DMS153 treated with DMSO at 0.1 percent for 48 hours (cell line): ENCODE measurements at regions not wholly inside any gene's neighbourhood (a gene's known extent, or its start where the extent isn't known, plus 50 kb on each side); places are given as distances from the start of the nearest gene placed in this dataset.

Experiments
- DNase-seq: peaks from one replicate; lab custom pipeline; 2025; ENCODE audit not compliant: unreplicated experiment; lab: John Stamatoyannopoulos, UW

GRCh38 chr14:26925876-26926584 is 328.2 kb upstream of the NOVA1 start:
- no peak for DNase-seq

GRCh38 chr14:26926585-26926984 is 328.8 kb upstream of the NOVA1 start:
- no peak for DNase-seq

DNA sequence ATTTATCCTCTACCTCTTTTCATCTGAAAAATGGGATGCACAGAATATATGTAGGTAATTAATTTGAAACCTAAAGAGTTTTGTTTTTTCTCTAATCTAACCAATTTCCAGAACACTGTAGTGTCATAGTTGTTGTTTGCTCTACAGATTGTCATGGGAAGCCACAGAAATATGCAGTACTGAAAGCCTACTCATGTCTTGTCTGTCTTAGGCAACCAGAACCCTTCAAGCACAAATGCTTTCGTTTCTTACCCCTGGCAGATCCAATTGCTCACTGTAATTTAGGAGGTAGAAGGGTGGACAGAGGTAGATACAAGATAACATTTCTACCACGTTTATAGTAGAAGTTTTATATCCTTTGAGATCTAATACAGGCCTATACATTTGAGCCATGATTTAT is 330.2 kb upstream of the NOVA1 start:
- no peak for DNase-seq

DNA sequence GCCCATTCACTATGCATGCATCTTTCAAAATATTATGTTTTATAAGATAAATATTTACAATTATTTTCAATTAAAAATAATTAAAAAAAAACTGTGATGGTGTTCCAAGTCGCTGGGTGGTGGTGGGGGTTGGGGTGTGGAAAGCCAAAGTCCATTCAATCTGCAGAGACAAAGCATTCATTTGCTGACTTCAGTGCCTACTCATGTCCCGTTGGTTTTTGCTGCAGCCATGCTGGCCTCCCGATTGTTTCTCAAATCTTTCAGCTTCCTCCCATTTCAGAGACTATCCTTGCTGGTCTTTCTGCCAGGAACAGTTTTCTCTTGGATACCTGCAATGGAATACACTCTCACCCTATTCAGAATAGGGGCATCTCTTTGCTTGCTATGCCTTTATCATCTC is 331.5 kb upstream of the NOVA1 start:
- DNase-seq = no peak

- no peak for DNase-seq
These were observed 332.7 kb upstream of the NOVA1 start for GRCh38 chr14:26930576-26930975.

DNA sequence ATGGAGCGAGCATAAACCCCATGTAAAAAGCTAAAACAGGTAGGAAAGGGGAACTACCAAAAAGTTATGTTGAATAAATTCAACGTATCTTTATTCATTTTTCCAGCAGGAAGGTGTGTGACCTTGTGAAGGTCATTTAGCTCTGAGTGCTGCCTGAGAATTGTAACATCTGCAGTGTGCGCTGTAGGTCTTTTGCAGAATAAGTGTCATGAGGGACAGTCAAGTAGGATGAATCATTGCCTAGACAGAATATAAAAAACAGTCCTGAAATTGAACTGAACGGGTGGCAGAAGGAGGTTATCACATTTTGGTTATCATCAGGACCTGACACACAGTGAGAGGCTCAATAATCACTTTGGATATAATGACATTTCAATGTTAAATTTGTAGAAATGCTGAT is 334.8 kb upstream of the NOVA1 start:
- DNase-seq = no peak

GRCh38 chr14:26933431-26933830 is 335.6 kb upstream of the NOVA1 start:
- DNase-seq = no peak

DNA sequence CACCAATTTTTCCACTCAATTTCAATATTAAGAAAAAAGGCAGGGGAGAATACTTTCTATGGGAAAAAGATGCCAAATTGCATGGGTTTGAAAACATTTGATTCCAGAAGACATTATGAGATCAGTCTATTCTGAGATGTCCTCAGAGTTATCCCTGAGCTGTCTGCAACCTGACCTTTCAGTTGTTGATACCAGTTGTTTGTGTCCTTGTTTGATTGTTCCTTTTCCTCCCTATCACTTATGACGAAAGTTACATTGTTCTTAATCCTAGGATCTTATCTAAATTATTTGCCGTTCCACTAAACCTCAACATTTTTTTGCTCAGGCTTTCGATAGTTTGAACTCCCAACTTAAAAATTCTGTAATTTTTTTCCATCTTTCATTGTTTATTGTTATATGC is 336.3 kb upstream of the NOVA1 start:
- DNase-seq = no peak

DNA sequence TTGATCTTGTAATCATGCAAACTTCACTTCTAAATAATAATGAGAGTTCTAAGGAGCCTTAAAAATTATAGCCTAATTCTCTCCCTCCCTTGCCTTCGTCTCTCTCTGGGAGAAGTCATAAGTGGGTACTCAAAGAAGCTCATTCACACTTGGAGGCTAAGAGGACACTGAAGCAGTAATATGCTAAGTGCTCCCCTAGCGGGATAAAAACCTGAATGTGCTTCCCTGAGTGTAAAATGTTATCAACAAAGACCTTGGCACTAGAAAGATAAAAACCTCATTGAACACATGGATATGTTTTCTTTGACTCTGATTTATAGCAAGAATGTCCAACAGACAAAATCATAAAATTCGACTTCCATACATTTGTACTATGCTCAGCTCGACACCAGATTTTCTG is 337.9 kb upstream of the NOVA1 start:
- no peak for DNase-seq

DNA sequence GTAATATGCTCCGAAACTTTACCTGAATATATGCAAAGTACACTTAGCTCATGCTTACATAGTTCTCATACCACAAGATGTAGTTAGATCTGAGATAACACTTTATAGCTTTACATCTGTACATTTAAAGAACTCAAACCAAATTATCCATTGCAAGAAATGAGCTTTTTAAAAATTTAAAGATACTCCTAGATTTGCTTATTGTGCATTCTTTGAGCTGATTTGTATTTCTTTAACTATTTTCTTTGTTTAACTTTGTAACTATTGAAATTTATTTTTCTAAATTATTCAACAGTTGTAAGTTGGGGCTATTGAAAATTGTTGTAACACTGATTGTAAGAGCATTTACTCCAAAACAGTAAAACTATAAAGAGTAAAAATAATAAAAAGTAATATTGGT is 340.2 kb upstream of the NOVA1 start:
- DNase-seq = no peak

DNA sequence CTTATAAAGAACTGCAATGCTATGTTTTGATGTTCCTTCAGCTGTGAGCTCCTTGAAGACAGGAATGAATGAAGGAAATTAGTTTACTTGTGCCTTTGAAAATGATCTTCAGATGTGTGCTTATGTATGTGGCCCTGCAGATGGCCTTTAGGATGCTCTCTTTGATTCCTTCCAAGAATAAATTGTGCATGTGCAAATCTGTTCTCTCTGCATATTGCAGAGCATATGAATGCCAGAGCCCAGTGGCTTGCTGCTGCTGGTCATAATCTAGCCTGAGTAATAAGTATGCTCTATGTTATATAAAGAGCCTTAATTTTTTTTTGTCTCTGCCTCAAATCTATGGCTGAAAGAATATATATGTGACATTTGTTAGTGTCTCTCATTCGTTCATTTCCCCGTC is 341.9 kb upstream of the NOVA1 start:
- no peak for DNase-seq

DNA sequence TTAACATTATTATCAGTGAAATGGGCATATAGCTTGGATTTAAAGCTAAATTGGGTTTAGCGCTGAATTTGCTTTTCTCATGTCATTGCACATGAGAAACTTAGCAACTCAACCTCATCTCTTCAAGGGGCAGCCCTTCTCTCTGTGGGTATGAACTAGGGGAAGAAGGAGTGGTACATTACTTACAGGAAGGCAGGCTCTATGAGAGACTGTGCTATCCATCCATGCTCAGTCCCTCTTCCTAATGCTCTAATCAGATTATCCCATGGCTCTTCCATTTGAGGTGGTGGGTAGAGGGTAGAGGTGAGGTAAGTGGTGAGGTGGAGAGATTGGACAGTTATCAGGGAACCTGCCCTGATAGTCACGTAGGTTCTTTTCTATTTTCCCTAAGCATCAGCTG is 343.7 kb upstream of the NOVA1 start:
- no peak for DNase-seq

- DNase-seq = no peak
These were observed 349.4 kb upstream of the NOVA1 start for GRCh38 chr14:26947265-26947664.

- DNase-seq = no peak
These were observed 361.6 kb upstream of the NOVA1 start for GRCh38 chr14:26959437-26959836.

GRCh38 chr14:26959972-26960660 is 362.3 kb upstream of the NOVA1 start:
- no peak for DNase-seq

DNA sequence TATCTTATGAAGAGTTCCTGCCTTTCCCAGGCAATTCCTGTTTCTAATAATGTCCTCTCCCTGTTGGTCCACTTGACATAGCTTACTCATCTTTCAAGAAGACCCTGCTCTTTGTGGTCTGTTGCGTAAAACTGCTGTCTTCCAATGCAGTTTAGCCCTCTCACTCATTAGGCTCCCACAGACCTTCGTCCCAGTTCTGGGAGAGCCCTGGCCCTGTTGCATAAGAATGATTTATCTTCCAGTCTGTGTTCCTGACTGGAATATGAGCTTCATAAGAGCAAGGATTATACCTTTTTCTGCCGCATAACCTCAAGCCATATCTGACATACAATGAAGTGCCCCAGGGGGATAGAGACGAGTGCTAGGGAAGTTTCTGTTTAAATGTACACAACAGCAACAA is 365.9 kb upstream of the NOVA1 start:
- no peak for DNase-seq

DNA sequence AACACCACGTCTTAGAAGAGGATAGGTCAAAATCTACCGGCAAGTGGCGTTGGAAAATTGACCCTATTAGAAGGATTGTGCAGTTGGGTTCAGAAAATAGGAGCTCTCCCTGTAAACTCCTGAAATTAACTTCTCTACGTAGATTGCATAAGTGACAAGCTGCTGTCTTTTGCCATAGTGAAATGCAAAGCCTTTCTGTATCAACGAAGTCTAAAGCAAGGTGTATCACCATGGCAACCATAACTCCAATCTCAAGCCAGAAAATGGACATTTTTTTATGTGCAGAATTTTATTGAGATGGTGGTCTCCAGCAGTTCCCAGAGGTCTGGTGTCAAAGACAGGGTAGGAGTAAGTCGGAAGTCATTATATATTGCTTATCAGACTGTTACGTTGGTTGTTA is 367.7 kb upstream of the NOVA1 start:
- DNase-seq = no peak

DNA sequence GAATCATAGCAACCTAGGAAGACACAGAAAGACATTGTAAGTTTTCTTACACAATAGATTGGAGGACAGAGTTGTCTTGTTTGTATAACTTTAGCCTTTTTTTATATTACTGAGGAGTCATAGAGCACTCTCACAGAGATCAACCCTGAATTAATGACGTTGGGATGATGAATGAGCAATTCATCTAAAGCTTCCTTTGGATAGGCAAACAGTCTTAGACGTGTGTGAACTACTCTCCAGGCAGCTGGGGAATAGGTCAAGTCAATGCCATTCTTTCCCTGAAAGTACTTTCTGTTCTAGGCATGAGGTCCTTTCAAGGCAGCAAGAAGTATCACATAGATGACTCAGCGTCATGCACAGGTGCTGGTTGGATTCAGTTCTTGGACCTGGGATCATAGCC is 369.1 kb upstream of the NOVA1 start:
- DNase-seq = no peak

GRCh38 chr14:26974965-26975364 is 377.1 kb upstream of the NOVA1 start:
- DNase-seq = no peak

DNA sequence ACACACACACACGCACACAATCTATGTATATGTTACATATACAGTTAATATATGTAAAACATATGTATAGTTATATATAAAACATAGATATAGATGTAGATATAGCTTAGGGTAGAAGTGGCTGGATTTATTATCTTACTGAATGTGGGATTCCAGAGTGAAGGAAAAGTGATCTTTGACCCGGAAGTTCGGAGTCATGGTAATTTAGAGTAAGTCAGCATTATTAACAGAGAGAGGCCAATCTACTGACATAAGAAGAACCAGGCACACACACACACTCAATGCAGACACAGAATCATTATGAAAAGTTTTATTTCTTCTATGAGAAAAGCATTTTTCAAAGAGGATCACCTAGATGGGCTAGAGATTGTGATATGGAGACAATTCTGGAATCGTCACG is 384.2 kb upstream of the NOVA1 start:
- no peak for DNase-seq

DNA sequence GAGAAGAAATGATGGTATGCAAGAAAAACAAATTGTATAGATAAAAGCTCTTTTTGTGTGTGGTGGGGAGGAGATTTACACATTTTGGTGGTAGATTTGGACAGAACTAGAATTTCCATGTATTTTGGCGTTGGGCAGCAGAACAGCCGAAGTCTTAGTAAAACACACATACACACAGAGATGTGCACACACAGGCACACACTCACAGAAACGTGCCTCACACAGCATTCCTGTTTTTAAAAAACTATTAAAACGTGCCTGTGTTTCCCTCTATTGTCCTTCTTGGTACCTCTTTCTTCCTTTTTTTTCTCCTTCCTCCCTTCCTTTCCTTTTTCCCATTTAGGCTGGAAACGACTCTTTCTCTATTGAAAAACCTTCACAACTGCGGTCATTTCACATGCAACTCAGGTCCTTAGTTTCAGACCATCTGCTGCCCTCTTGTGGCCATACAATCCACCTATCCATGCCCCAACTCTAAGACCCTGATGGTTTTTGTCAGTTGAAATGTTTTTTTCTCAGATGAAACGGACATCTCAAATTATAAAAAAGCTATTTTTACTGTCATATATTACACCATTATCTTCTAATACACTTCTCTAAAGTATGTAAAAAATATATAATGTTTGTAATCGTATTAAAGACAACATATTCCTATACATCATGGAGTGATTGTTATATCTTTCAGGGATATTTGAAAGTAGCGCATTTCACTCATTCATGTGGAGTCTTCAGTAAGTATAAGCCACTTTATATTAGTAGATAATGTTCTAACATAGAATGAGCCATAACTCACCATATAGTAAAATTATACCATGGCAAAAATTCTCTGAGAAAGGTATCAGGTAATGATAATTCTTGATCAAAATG is 386.7 kb upstream of the NOVA1 start:
- peak; percentile 26 for DNase-seq

GRCh38 chr14:26987744-26988363 is 390.0 kb upstream of the NOVA1 start:
- DNase-seq = no peak
